Stromal cell of bone marrow (primary cell): ENCODE measurements at regions not wholly inside any gene's neighbourhood (a gene's known extent, or its start where the extent isn't known, plus 50 kb on each side); places are given as distances from the start of the nearest gene placed in this dataset.

Experiments
- DNase-seq: peaks from one replicate; pipeline ENCODE4 v3.0.0-alpha.2; 2012; ENCODE audit warnings: low read depth

GRCh38 chr4:108361886-108362285 lies 193.2 kb upstream of the LEF1 start:
- DNase-seq = no peak

DNA sequence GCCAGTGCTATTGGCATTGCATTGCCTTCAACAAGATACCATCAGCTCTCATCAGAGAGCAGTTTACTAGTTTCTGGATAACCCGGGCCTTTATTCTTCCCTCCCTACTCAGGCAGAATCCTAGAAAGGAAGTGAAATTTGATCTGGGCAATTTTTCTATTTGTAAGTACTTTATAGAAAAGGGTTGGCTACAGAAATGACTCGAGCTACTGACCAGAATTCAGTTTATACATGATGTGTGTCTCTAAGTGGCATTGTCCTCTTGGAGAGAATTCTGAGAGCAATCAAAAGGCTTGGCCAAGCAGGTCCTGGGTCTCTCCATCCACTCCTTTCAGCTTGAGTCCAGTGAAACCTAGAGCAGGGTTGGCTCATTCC lies 192.7 kb upstream of the LEF1 start:
- peak; percentile 14 for DNase-seq

GRCh38 chr4:108360754-108361445 lies 192.2 kb upstream of the LEF1 start:
- peak; percentile 31 for DNase-seq

DNA sequence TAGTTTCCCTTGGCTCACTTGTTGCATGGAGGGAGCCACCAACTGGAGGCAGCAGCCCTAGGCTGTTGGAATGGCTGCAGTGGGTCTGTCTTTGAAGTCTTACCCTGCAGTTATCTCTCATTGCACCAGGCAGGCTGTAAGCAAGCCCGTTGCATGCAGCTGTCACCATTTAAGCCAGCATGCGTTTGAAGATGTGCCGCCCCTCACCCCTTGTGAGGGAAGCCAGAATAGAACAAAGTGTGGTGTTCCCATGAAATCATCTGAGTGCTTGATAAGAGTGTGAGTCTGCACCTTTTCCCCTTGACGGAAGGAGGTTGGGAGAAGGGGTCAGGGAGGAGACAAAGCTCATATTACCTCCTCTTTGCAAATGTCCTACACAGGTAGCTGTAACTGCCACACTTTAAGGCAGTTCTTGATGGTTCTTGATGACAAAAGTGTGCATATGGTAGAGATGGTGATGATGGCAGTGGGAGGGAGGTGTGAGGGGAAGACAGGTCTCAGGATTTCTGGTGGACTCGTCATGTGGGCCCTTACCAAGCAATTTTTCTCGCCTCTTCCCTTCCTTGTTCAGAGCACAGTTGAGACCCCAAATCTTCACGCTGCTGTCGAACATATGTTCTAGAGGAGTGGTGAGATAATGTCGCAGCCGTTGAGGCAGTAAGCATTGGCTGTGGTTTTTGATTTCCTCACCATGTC lies 191.4 kb upstream of the LEF1 start:
- no peak for DNase-seq

DNA sequence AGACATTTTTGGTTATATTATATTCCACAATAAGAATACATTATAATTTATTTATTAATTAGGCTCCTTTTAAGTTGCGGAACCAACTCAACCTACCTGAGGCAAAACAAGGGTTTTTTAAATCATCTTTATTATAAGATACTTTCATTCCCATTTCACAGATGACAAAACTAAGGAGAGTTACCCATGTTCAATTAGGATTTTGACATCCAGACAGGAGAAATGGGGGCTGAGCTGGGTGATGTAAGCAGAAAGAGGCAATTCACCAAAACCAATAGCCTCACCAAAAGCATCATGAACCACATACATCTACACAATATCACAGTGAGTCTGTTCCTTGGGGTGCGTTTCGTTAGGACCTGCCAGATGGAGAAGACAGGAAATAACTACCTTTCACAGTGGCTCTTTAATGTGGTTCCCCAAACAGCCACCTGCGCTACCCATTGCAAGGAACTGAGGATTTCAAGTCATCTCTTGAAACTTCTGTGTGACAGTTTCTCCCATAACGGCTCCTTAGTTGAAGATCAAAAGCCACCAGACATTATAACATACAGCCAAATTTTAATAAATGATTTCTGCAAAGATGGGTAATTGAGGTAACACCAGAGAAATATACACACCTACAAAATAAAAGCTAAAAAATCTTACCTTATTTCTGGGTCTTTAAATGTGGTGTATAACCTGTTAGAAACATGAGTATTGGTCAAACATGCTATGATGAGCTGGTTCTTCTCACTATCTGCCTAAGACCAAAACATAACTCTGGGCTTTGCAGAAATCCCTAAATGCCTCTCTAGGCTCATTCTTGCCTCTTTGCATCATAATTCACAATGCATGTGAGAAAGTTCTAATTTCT lies 190.6 kb upstream of the LEF1 start:
- DNase-seq = no peak

DNA sequence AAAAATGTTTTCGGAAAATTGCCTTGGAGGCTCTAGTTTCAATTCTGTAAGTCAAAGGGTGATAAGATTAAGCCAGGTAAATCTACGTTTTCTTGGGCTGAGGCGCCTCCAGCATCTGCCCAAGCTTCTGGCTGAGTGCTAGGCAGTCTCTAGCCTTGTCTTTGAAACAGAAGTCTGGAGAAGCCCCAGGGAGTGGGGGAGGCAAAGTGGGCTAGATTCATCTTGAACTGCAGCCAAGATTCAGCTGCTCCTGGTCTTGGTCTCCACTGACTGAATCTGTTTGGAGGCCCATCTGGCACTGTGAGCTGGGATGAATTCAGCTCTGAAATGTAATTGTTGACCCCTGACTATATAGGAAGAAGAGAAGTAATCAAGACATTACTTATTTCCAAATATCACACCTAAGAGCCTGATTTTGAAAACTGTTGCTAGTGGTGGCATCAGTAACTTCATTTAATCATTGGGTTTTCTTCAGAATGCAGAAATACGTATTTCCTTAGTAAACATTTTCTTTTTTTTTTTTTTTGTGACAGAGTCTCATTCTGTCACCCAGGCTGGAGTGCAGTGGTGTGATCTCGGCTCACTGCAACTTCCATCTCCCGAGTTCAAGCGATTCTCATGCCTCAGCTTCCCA lies 187.3 kb upstream of the LEF1 start:
- DNase-seq = no peak

GRCh38 chr4:108355186-108355901 lies 186.6 kb upstream of the LEF1 start:
- no peak for DNase-seq

- no peak for DNase-seq
Observed at GRCh38 chr4:108352664-108353308, 184.1 kb upstream of the LEF1 start.

DNA sequence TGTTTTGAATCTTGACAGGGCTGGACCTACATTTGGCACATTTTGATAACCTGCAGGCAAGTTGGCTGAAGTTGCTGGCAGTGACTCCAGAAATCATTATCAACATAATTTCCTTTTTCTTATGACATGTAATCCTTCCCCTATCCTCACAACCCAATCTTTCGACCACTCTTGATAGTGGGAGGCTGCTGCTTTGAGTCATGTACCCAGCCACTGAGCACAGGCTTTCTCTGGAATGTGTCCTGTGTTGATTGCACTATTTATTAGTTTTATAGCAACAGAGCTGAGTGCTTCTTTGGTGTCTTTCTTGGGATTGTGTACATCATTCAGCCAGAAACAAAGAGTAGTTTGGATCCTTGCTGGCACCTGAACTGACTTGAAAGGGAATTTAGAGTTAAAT lies 183.1 kb upstream of the LEF1 start:
- no peak for DNase-seq

DNA sequence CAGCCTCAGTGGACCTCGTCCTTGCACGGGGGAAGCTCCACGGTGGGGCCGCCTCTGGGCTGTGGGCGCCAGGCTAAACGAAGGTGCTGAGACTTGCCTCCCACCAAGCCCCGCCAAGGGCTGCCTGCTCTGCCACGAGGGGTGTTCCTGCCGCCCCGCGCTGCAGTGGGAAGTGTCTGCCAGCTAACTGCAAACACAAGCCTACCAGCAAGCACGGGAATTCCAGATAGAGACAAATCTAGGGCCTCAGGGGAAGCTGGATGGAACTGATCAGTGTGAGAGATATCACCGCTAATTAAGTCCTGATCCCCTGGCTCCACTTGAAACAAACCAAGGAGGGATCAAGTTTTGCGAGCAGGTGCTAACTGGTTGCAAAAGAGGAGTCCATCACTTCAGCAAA lies 181.6 kb upstream of the LEF1 start:
- no peak for DNase-seq

GRCh38 chr4:108346818-108347210 lies 178.1 kb upstream of the LEF1 start:
- DNase-seq = no peak

- peak; percentile 21 for DNase-seq
Observed at GRCh38 chr4:108345862-108346817, 177.4 kb upstream of the LEF1 start.

DNA sequence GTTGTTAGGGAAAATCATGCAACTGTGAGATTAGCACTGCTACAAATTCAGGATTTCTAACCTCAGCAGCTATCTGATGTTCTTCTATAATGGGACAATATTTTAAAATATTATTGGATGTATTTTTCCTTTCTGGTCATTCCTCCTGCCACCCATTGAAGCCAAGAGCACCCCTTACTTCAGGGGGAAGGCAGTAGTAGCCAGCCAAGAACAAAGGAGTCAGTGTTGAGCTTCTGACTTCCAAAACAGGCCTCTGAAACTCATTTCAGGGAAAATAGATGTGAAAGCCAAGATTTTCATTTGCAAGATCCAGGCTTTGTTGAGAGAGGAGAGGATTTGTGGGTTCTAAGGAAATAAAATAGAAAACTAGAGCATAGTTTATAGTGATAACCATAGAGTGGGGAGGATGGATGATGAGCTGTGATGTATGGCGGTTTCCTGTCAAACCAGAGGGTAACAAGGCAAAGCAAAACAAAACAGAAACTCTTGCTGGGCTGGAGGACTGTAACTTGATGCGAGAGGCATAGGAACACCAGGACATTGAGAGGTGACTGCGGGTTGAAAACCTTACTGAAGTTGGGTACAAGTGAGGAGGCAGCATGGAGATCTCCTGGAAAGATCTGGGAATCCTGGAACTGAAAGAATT lies 173.7 kb upstream of the LEF1 start:
- DNase-seq = no peak

- peak; percentile 24 for DNase-seq
Observed at GRCh38 chr4:108337923-108338322, 169.2 kb upstream of the LEF1 start.

GRCh38 chr4:108336076-108336475 lies 167.3 kb upstream of the LEF1 start:
- DNase-seq = peak; percentile 8

DNA sequence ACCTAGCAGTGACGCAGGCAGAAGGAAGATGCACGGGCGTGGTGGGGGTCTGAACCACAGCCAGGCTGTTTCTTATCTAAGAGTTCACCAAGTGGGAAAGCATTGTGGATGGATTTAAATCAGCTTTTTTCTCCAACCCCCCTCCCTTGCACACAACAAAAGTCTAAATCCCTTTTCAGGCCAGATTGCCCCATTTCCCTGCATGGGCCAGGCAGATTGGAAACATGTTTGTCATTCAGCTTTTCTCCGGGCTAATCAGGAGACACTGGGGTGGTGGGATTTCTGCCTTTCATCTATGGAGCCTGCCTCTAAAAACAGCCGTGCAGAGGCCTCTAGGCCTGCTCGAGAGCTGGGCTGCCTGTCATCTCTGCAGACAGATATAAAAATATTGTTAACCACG lies 166.3 kb upstream of the LEF1 start:
- no peak for DNase-seq

DNA sequence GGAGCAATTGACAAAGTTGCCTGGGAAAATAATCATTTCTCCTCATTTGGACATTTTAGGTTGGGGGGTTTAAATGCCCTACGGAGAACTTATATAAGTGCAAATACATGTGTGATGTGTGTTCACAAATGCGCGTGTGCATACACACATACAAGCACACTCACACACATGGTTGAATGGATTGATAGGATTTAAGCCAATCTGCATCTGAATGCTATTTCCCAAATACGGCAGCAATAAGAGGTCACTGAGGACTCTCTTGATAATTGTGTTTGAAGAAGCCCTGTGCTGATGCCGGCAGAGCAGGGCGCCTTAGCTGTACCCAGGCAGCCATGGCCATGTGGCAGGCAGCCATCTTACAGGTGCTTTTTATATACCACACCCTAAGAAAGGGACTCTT lies 165.3 kb upstream of the LEF1 start:
- DNase-seq = no peak

DNA sequence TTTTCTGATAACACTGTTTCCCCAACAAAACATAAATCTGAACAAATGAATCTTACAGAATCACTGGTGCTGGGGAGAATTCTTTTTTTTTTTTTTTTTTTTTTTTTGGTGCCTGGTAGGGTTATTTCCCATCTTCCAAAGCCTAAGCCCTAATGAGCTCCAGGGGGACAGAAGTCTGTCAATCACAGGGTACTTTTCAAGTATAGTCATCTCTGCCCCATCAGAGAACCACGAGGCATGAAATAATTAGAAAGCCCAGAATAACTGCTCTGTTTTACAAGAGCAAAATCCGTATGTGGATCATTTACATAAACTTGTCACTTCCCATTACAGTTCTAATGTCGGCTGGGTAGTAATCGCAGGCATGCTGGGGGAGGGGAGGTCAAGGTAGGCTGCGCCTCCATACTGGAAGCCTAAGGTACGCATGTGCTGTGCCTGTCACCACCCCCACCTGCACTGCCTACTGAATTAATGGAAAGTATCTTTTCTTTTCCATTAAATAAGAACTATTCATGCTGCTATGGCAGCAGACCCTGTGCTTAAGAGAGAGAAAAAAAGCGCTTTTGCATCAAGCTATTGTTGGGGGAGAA lies 164.7 kb upstream of the LEF1 start:
- DNase-seq = no peak

DNA sequence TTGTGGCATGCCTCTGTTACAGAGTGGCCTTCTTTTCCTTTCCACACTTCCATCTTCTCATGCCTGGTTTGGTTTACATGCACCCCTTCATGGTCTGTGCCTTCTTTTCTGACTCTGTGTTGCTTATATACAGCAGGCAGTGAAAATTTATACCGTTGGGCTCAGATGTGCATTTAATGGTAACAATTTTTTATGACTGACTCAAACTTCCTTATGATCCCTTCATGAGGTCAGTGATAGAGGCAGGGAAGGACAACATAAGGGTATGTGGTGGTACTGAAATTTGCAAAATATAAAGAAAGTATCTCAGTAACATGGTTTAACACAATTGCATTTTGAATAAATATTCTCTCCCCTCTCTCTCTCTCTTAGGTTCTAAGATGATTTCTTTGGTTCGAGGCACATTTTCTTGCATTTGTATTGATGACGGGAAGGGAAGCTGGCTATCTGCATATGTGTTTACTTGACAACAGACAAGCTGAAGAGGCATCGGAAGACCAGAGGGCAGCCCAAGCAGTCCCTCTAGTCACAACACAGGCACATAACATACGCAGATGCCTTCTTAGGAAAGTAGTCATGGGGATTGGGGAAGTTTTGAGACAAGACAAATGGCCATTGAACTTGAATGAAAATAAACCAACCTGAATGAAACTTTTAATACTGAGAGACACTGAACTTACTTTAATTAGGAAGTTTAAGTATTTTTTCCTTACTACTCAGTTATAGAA lies 163.3 kb upstream of the LEF1 start:
- DNase-seq = no peak
